Pons (tissue), 1 donor: ENCODE measurements at regions not wholly inside any gene's neighbourhood (a gene's known extent, or its start where the extent isn't known, plus 50 kb on each side); places are given as distances from the start of the nearest gene placed in this dataset.
"Not testable (repeated sequence)": the region's sequence is repeated elsewhere in the genome, so short reads cannot be mapped to it uniquely, and the experiment has no call there.

Experiments used
- DNase-seq: peaks from one replicate; pipeline ENCODE4 v3.0.0-alpha.2; 2016; ENCODE audit warnings: low spot score

- no peak for DNase-seq
Observed at GRCh38 chr4:124104628-124105027, 607.9 kb downstream of the ANKRD50 start.

GRCh38 chr4:124105212-124105611, 607.3 kb downstream of the ANKRD50 start:
- DNase-seq, result no peak

- no peak for DNase-seq
Observed at GRCh38 chr4:124111411-124111810, 601.1 kb downstream of the ANKRD50 start.

GRCh38 chr4:124111922-124112321, 600.6 kb downstream of the ANKRD50 start:
- peak; percentile 56 for DNase-seq

GRCh38 chr4:124118061-124118460, 594.5 kb downstream of the ANKRD50 start:
- DNase-seq, result no peak

- no peak for DNase-seq
Observed at GRCh38 chr4:124121461-124121971, 591.0 kb downstream of the ANKRD50 start.

- DNase-seq, result no peak
Observed at GRCh38 chr4:124123181-124123580, 589.4 kb downstream of the ANKRD50 start.

GRCh38 chr4:124123721-124124120, 588.8 kb downstream of the ANKRD50 start:
- no peak for DNase-seq

- not testable (repeated sequence) for DNase-seq
Observed at GRCh38 chr4:124131324-124131723, 581.2 kb downstream of the ANKRD50 start.

- DNase-seq, result no peak
Observed at GRCh38 chr4:124132161-124132560, 580.4 kb downstream of the ANKRD50 start.

- no peak for DNase-seq
Observed at GRCh38 chr4:124133753-124134152, 578.8 kb downstream of the ANKRD50 start.

- no peak for DNase-seq
Observed at GRCh38 chr4:124135409-124135813, 577.1 kb downstream of the ANKRD50 start.

GRCh38 chr4:124139044-124139443, 573.5 kb downstream of the ANKRD50 start:
- no peak for DNase-seq

- no peak for DNase-seq
Observed at GRCh38 chr4:124143632-124144031, 568.9 kb downstream of the ANKRD50 start.

- DNase-seq, result peak; percentile 6
Observed at GRCh38 chr4:124144238-124144654, 568.3 kb downstream of the ANKRD50 start.

- DNase-seq, result no peak
Observed at GRCh38 chr4:124146068-124146467, 566.5 kb downstream of the ANKRD50 start.

- no peak for DNase-seq
Observed at GRCh38 chr4:124151031-124151430, 561.5 kb downstream of the ANKRD50 start.

GRCh38 chr4:124152132-124152531, 560.4 kb downstream of the ANKRD50 start:
- no peak for DNase-seq

- no peak for DNase-seq
Observed at GRCh38 chr4:124155239-124155638, 557.3 kb downstream of the ANKRD50 start.

- no peak for DNase-seq
Observed at GRCh38 chr4:124157396-124158083, 555.0 kb downstream of the ANKRD50 start.

GRCh38 chr4:124163401-124163800, 549.1 kb downstream of the ANKRD50 start:
- no peak for DNase-seq

- DNase-seq, result no peak
Observed at GRCh38 chr4:124167602-124168001, 544.9 kb downstream of the ANKRD50 start.

GRCh38 chr4:124169524-124169923, 543.0 kb downstream of the ANKRD50 start:
- DNase-seq, result not testable (repeated sequence)

- DNase-seq, result no peak
Observed at GRCh38 chr4:124173912-124174311, 538.6 kb downstream of the ANKRD50 start.
